HEK293T (cell line): ENCODE measurements at regions not wholly inside any gene's neighbourhood (a gene's known extent, or its start where the extent isn't known, plus 50 kb on each side); places are given as distances from the start of the nearest gene placed in this dataset.

Experiments
- FOXK2 ChIP-seq: fragments of 450-650 bp; IDR thresholded peaks from 2 replicates; pipeline ENCODE4 v1.6.1; 2016; ENCODE audit warnings: mild to moderate bottlenecking
- FOXM1 ChIP-seq: fragments of 450-650 bp; IDR thresholded peaks from 2 replicates; pipeline ENCODE4 v1.6.1; 2017; ENCODE audit warnings: mild to moderate bottlenecking, borderline replicate concordance
- LEF1 ChIP-seq: fragments of 450-650 bp; IDR thresholded peaks from 2 replicates; pipeline ENCODE4 v1.6.1; 2017; ENCODE audit warnings: mild to moderate bottlenecking, borderline replicate concordance
- SUZ12 ChIP-seq: fragments of 450-650 bp; IDR thresholded peaks from 2 replicates; pipeline ENCODE4 v1.6.1; 2016; ENCODE audit warnings: mild to moderate bottlenecking

DNA sequence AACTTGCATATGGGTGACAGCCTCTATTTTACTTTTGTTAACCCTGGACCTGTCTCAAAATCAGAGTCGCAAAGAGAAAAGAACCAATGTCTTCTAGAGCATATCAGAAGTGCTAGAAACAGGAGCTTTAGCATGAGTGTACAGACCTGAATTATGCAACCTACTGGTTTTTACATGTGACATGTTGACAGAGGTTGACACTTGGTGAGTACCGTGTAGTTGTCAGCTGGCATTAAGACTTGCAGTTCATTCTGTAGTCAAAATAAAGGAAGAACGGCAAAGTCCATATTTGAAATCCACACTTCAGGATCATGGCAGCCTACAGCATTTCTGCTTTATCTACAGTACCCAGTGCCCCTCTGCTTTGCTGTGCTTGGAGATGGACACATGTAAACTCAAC, 291.9 kb upstream of the TENM3 start:
- TF ChIP-seq SUZ12 (no peak), FOXK2 (no peak), LEF1 (no peak), FOXM1 (no peak)
